Activated CD4-positive, alpha-beta memory T cell treated with anti-CD3 and anti-CD28 coated beads, Interleukin-2, amount 10 ng/mL, durations not matched to agents 7 days and 5 days (primary cell): ENCODE measurements at regions not wholly inside any gene's neighbourhood (a gene's known extent, or its start where the extent isn't known, plus 50 kb on each side); places are given as distances from the start of the nearest gene placed in this dataset.
"Not testable (repeated sequence)": the region's sequence is repeated elsewhere in the genome, so short reads cannot be mapped to it uniquely, and the experiment has no call there.

Experiments
- CTCF ChIA-PET: fragments of 350-600 bp; sonication (Branson Sonifier 250); formaldehyde crosslinking; loops from one replicate; lab custom pipeline; 2021; ENCODE audit warnings: antibody characterized with exemption, inconsistent platforms; lab: Charles Lee
- POLR2A ChIA-PET: fragments of 350-600 bp; sonication (Branson Sonifier 250); formaldehyde crosslinking; loops from one replicate; lab custom pipeline; 2021; ENCODE audit warnings: antibody characterized with exemption; lab: Charles Lee
- DNase-seq: peaks from one replicate; pipeline ENCODE4 v3.0.0-alpha.2; 2020
- H3K27ac Mint-ChIP-seq: one replicate; pipeline ENCODE4 v1.8.0; 2021; ENCODE audit warnings: mild to moderate bottlenecking, mixed read lengths
- H3K27me3 Mint-ChIP-seq: one replicate; pipeline ENCODE4 v1.8.0; 2021; ENCODE audit warnings: mixed read lengths
- H3K36me3 Mint-ChIP-seq: one replicate; pipeline ENCODE4 v1.8.0; 2021; ENCODE audit warnings: low read depth, mixed read lengths
- H3K4me1 Mint-ChIP-seq: one replicate; pipeline ENCODE4 v1.8.0; 2021; ENCODE audit warnings: mixed read lengths
- H3K4me3 Mint-ChIP-seq: one replicate; pipeline ENCODE4 v1.8.0; 2021; ENCODE audit warnings: mild to moderate bottlenecking, mixed read lengths
- H3K9me3 Mint-ChIP-seq: one replicate; pipeline ENCODE4 v1.8.0; 2021; ENCODE audit warnings: mixed read lengths

- Mint-ChIP-seq H3K4me3 (no peak overlapping the region), H3K36me3 (no peaks in the 10 kb centered on the region), H3K27me3 (no peaks in the 10 kb centered on the region), H3K4me1 (no peaks in the 10 kb centered on the region), H3K9me3 (peaks cover 25% of the 10 kb centered on the region), H3K27ac (no peak overlapping the region)
- ChIA-PET POLR2A (no interaction called here), CTCF (no interaction called here)
- DNase-seq = no peak
Observed at GRCh38 chr11:21658654-21659193, 534.2 kb upstream of the ANO5 start.

- H3K27ac Mint-ChIP-seq = not testable (repeated sequence)
Observed at GRCh38 chr11:21659377-21659776, 533.5 kb upstream of the ANO5 start.

GRCh38 chr11:21659961-21660360 lies 532.9 kb upstream of the ANO5 start:
- no peak for DNase-seq
- Mint-ChIP-seq H3K27me3 (no peaks in the 10 kb centered on the region), H3K36me3 (no peaks in the 10 kb centered on the region), H3K4me3 (no peak overlapping the region), H3K4me1 (no peaks in the 10 kb centered on the region), H3K9me3 (peaks cover 25% of the 10 kb centered on the region), H3K27ac (no peak overlapping the region)
- POLR2A ChIA-PET = no interaction called here
- CTCF ChIA-PET = no interaction called here

More at GRCh38 chr11:21659377-21659776, 533.5 kb upstream of the ANO5 start:
- H3K27me3 Mint-ChIP-seq, H3K36me3 Mint-ChIP-seq, H3K4me1 Mint-ChIP-seq, DNase-seq, H3K4me3 Mint-ChIP-seq, CTCF ChIA-PET, POLR2A ChIA-PET: not testable (repeated sequence)
- H3K9me3 Mint-ChIP-seq = peaks cover 25% of the 10 kb centered on the region

- H3K4me3 Mint-ChIP-seq = no peak overlapping the region
- DNase-seq = no peak
- POLR2A ChIA-PET = no interaction called here
- peaks cover 10% of the 10 kb centered on the region for H3K9me3 Mint-ChIP-seq
- H3K27ac Mint-ChIP-seq = no peak overlapping the region
- CTCF ChIA-PET = no interaction called here
- no peaks in the 10 kb centered on the region for H3K4me1 Mint-ChIP-seq
- H3K27me3 Mint-ChIP-seq = no peaks in the 10 kb centered on the region
- H3K36me3 Mint-ChIP-seq = no peaks in the 10 kb centered on the region
Observed at GRCh38 chr11:21675049-21675616, 517.8 kb upstream of the ANO5 start.

GRCh38 chr11:21687643-21688042 lies 505.2 kb upstream of the ANO5 start:
- CTCF ChIA-PET = no interaction called here
- no peaks in the 10 kb centered on the region for H3K27me3 Mint-ChIP-seq
- H3K4me1 Mint-ChIP-seq = no peaks in the 10 kb centered on the region
- H3K9me3 Mint-ChIP-seq = peaks cover 16% of the 10 kb centered on the region
- no peaks in the 10 kb centered on the region for H3K36me3 Mint-ChIP-seq
- H3K27ac Mint-ChIP-seq = no peak overlapping the region
- no peak for DNase-seq
- POLR2A ChIA-PET = no interaction called here
- H3K4me3 Mint-ChIP-seq = no peak overlapping the region

GRCh38 chr11:21704539-21704938 lies 488.3 kb upstream of the ANO5 start:
- Mint-ChIP-seq H3K27ac (no peak overlapping the region), H3K27me3 (no peaks in the 10 kb centered on the region), H3K4me3 (no peak overlapping the region), H3K36me3 (no peaks in the 10 kb centered on the region), H3K9me3 (peaks cover 4% of the 10 kb centered on the region), H3K4me1 (no peaks in the 10 kb centered on the region)
- CTCF ChIA-PET = no interaction called here
- DNase-seq = no peak
- POLR2A ChIA-PET = interaction anchor here (0.7 kb wide), 1 partner anchor 13 kb away, joined by 3 read pairs; no protein-coding TSS in a partner anchor

GRCh38 chr11:21707116-21707739 lies 485.7 kb upstream of the ANO5 start:
- ChIA-PET CTCF (no interaction called here), POLR2A (no interaction called here)
- no peaks in the 10 kb centered on the region for H3K36me3 Mint-ChIP-seq
- DNase-seq = no peak
- H3K9me3 Mint-ChIP-seq = peaks cover 6% of the 10 kb centered on the region
- H3K27ac Mint-ChIP-seq = no peak overlapping the region
- no peaks in the 10 kb centered on the region for H3K4me1 Mint-ChIP-seq
- H3K4me3 Mint-ChIP-seq = no peak overlapping the region
- H3K27me3 Mint-ChIP-seq = no peaks in the 10 kb centered on the region

GRCh38 chr11:21710809-21711208 lies 482.1 kb upstream of the ANO5 start:
- no peak overlapping the region for H3K27ac Mint-ChIP-seq
- no peak overlapping the region for H3K4me3 Mint-ChIP-seq
- no peaks in the 10 kb centered on the region for H3K36me3 Mint-ChIP-seq
- no peaks in the 10 kb centered on the region for H3K27me3 Mint-ChIP-seq
- no peaks in the 10 kb centered on the region for H3K4me1 Mint-ChIP-seq
- H3K9me3 Mint-ChIP-seq = peaks cover 9% of the 10 kb centered on the region
- CTCF ChIA-PET = no interaction called here
- POLR2A ChIA-PET = no interaction called here
- DNase-seq = no peak

GRCh38 chr11:21711341-21711740 lies 481.5 kb upstream of the ANO5 start:
- POLR2A ChIA-PET = no interaction called here
- Mint-ChIP-seq H3K4me3 (no peak overlapping the region), H3K9me3 (peaks cover 9% of the 10 kb centered on the region), H3K27ac (no peak overlapping the region), H3K36me3 (no peaks in the 10 kb centered on the region), H3K27me3 (no peaks in the 10 kb centered on the region), H3K4me1 (no peaks in the 10 kb centered on the region)
- CTCF ChIA-PET = no interaction called here
- DNase-seq = no peak

GRCh38 chr11:21723678-21724077 lies 469.2 kb upstream of the ANO5 start:
- Mint-ChIP-seq H3K36me3 (no peaks in the 10 kb centered on the region), H3K4me1 (no peaks in the 10 kb centered on the region), H3K4me3 (no peak overlapping the region), H3K27me3 (no peaks in the 10 kb centered on the region), H3K27ac (no peak overlapping the region), H3K9me3 (peaks cover 1% of the 10 kb centered on the region)
- DNase-seq = no peak
- POLR2A ChIA-PET = no interaction called here
- CTCF ChIA-PET = no interaction called here

GRCh38 chr11:21727102-21727501 lies 465.8 kb upstream of the ANO5 start:
- Mint-ChIP-seq H3K27me3 (no peaks in the 10 kb centered on the region), H3K4me1 (no peaks in the 10 kb centered on the region), H3K9me3 (peaks cover 2% of the 10 kb centered on the region), H3K4me3 (no peak overlapping the region), H3K27ac (no peak overlapping the region), H3K36me3 (no peaks in the 10 kb centered on the region)
- DNase-seq = no peak
- ChIA-PET CTCF (no interaction called here), POLR2A (no interaction called here)

GRCh38 chr11:21736404-21736803 lies 456.5 kb upstream of the ANO5 start:
- Mint-ChIP-seq H3K4me1 (no peaks in the 10 kb centered on the region), H3K4me3 (no peak overlapping the region), H3K9me3 (peaks cover 12% of the 10 kb centered on the region), H3K36me3 (no peaks in the 10 kb centered on the region), H3K27me3 (no peaks in the 10 kb centered on the region), H3K27ac (no peak overlapping the region)
- DNase-seq = no peak
- ChIA-PET CTCF (no interaction called here), POLR2A (no interaction called here)

- H3K36me3 Mint-ChIP-seq, POLR2A ChIA-PET, H3K4me1 Mint-ChIP-seq, H3K27ac Mint-ChIP-seq, CTCF ChIA-PET, H3K27me3 Mint-ChIP-seq, DNase-seq, H3K4me3 Mint-ChIP-seq: not testable (repeated sequence)
- H3K9me3 Mint-ChIP-seq = peaks cover 29% of the 10 kb centered on the region
Observed at GRCh38 chr11:21752475-21753243, 440.2 kb upstream of the ANO5 start.
